Erythroblast (primary cell): ENCODE measurements at regions not wholly inside any gene's neighbourhood (a gene's known extent, or its start where the extent isn't known, plus 50 kb on each side); places are given as distances from the start of the nearest gene placed in this dataset.

Experiments used
- GATA1 ChIP-seq: IDR thresholded peaks from 2 replicates; pipeline ENCODE4 v1.6.1; 2011; ENCODE audit warnings: low read depth, mild to moderate bottlenecking, control low read depth, low read length, moderate library complexity
- POLR2A ChIP-seq: IDR thresholded peaks from 2 replicates; pipeline ENCODE4 v1.6.1; 2011; ENCODE audit warnings: mild to moderate bottlenecking, low read length

- TF ChIP-seq POLR2A (no peak), GATA1 (no peak)
These were observed 656.1 kb upstream of the SOX9 start for GRCh38 chr17:71464751-71465150.
